ENCODE measurements at regions not wholly inside any gene's neighbourhood (a gene's known extent, or its start where the extent isn't known, plus 50 kb on each side); places are given as distances from the start of the nearest gene placed in this dataset.
A peak's percentile ranks its signal among the peaks of the same experiment; 100 is the strongest.
"Not testable (repeated sequence)": the region's sequence is repeated elsewhere in the genome, so short reads cannot be mapped to it uniquely, and the experiment has no call there.

GRCh38 chr15:91414124-91414523 lies 314.1 kb downstream of the SV2B start:
- no peak for DNase-seq

GRCh38 chr15:91415258-91415657 lies 315.2 kb downstream of the SV2B start:
- not testable (repeated sequence) for DNase-seq

- no peak for DNase-seq
Observed at GRCh38 chr15:91420689-91421088, 320.6 kb downstream of the SV2B start.

GRCh38 chr15:91422797-91423196 lies 322.7 kb downstream of the SV2B start:
- DNase-seq = no peak

GRCh38 chr15:91424001-91424400 lies 323.9 kb downstream of the SV2B start:
- DNase-seq = no peak

GRCh38 chr15:91426412-91426811 lies 326.4 kb downstream of the SV2B start:
- DNase-seq = no peak

- DNase-seq = no peak
Observed at GRCh38 chr15:91429973-91430372, 329.9 kb downstream of the SV2B start.

- no peak for DNase-seq
Observed at GRCh38 chr15:91431041-91431715, 331.1 kb downstream of the SV2B start.

GRCh38 chr15:91435113-91435512 lies 335.1 kb downstream of the SV2B start:
- no peak for DNase-seq

- no peak for DNase-seq
Observed at GRCh38 chr15:91444656-91445055, 344.6 kb downstream of the SV2B start.

GRCh38 chr15:91445695-91446228 lies 345.7 kb downstream of the SV2B start:
- no peak for DNase-seq

GRCh38 chr15:91447991-91448644 lies 348.1 kb downstream of the SV2B start:
- no peak for DNase-seq

GRCh38 chr15:91453376-91453775 lies 353.3 kb downstream of the SV2B start:
- not testable (repeated sequence) for DNase-seq

- no peak for DNase-seq
Observed at GRCh38 chr15:91456251-91456718, 356.2 kb downstream of the SV2B start.

GRCh38 chr15:91456921-91457320 lies 356.9 kb downstream of the SV2B start:
- no peak for DNase-seq

GRCh38 chr15:91461377-91461776 lies 361.3 kb downstream of the SV2B start:
- DNase-seq = no peak

- DNase-seq = no peak
Observed at GRCh38 chr15:91465086-91465485, 365.0 kb downstream of the SV2B start.

GRCh38 chr15:91465696-91466095 lies 365.6 kb downstream of the SV2B start:
- no peak for DNase-seq

- no peak for DNase-seq
Observed at GRCh38 chr15:91468871-91469580, 369.0 kb downstream of the SV2B start.

GRCh38 chr15:91469632-91470567 lies 369.8 kb downstream of the SV2B start:
- DNase-seq = peak in 1 of 2 donors; percentile 39

- DNase-seq = no peak
Observed at GRCh38 chr15:91471468-91471867, 371.4 kb downstream of the SV2B start.

Data from right lung (tissue), 2 donors.